ENCODE measurements at regions not wholly inside any gene's neighbourhood (a gene's known extent, or its start where the extent isn't known, plus 50 kb on each side); places are given as distances from the start of the nearest gene placed in this dataset.

- no peak for TF ChIP-seq GATA2 (IDR thresholded peaks at IDR 0.05; ENCODE audit: low read depth, low read length)
- TF ChIP-seq GATA3 (IDR thresholded peaks at IDR 0.05; ENCODE audit: low read depth, low read length): no peak
These were observed 266.8 kb downstream of the ABHD5 start for GRCh38 chr3:43957553-43957952.

Measured in SH-SY5Y (cell line).